Activated CD4-positive, alpha-beta T cell treated with anti-CD3 and anti-CD28 coated beads for 36 hours (primary cell): ENCODE measurements at regions not wholly inside any gene's neighbourhood (a gene's known extent, or its start where the extent isn't known, plus 50 kb on each side); places are given as distances from the start of the nearest gene placed in this dataset.
A peak's percentile ranks its signal among the peaks of the same experiment; 100 is the strongest.

ENCODE experiments used
- ATAC-seq: fragments of 200-7000 bp; cut with Tn5 transposase; one replicate; pipeline ENCODE4 v1.10.0; 2021; ENCODE audit warnings: mild to moderate bottlenecking, moderate library complexity
- CTCF ChIA-PET: fragments of 350-600 bp; sonication (Branson Sonifier 250); formaldehyde crosslinking; loops from one replicate; lab custom pipeline; 2021; ENCODE audit warnings: antibody characterized with exemption; lab: Charles Lee
- POLR2A ChIA-PET: fragments of 350-600 bp; sonication (Branson Sonifier 250); formaldehyde crosslinking; loops from one replicate; lab custom pipeline; 2021; ENCODE audit warnings: antibody characterized with exemption, inconsistent platforms; lab: Charles Lee
- DNase-seq: peaks from one replicate; pipeline ENCODE4 v3.0.0-alpha.2; 2020
- H3K27ac Mint-ChIP-seq: one replicate; pipeline ENCODE4 v1.8.0; 2021; ENCODE audit warnings: mixed read lengths
- H3K27me3 Mint-ChIP-seq: one replicate; pipeline ENCODE4 v1.8.0; 2021; ENCODE audit warnings: mixed read lengths
- H3K36me3 Mint-ChIP-seq: one replicate; pipeline ENCODE4 v1.8.0; 2021; ENCODE audit warnings: low read depth, mixed read lengths
- H3K4me1 Mint-ChIP-seq: one replicate; pipeline ENCODE4 v1.8.0; 2021; ENCODE audit warnings: mixed read lengths
- H3K4me3 Mint-ChIP-seq: one replicate; pipeline ENCODE4 v1.8.0; 2021; ENCODE audit warnings: mild to moderate bottlenecking, moderate library complexity, mixed read lengths
- H3K9me3 Mint-ChIP-seq: one replicate; pipeline ENCODE4 v1.8.0; 2021; ENCODE audit warnings: low read depth, mixed read lengths
- intact Hi-C, 2 experiments: fragments of 100-400 bp; cut with DNase I in 1 of 2; cut with micrococcal nuclease in 1 of 2; formaldehyde crosslinking; loops; one replicate each; pipeline versions ENCODE4 v1.14.2 to v1.15.1; 2022 to 2024; cut with DNase I, micrococcal nuclease

- H3K27me3 Mint-ChIP-seq: peaks cover 14% of the 10 kb centered on the region
- POLR2A ChIA-PET: no interaction called here
Observed at GRCh38 chr13:26923824-26924605, 163.4 kb upstream of the GPR12 start.

GRCh38 chr13:26921918-26922317 lies 161.3 kb upstream of the GPR12 start:
- no peak for DNase-seq
- intact Hi-C loops: loop anchor here in 1 of 2 experiments (10.0 kb wide), 1 partner anchor 437 kb away; no protein-coding TSS in a partner anchor
- ChIA-PET CTCF (no interaction called here), POLR2A (no interaction called here)
- Mint-ChIP-seq H3K27ac (no peak overlapping the region), H3K36me3 (no peaks in the 10 kb centered on the region), H3K9me3 (no peaks in the 10 kb centered on the region), H3K4me3 (no peak overlapping the region), H3K4me1 (no peaks in the 10 kb centered on the region), H3K27me3 (peaks cover 14% of the 10 kb centered on the region)
- no peak for ATAC-seq

More at GRCh38 chr13:26923824-26924605, 163.4 kb upstream of the GPR12 start:
- CTCF ChIA-PET: no interaction called here
- H3K36me3 Mint-ChIP-seq: no peaks in the 10 kb centered on the region
- H3K4me3 Mint-ChIP-seq: no peak overlapping the region
- ATAC-seq (no peak), DNase-seq (no peak)
- H3K27ac Mint-ChIP-seq: no peak overlapping the region
- intact Hi-C loops: loop anchor here in 1 of 2 experiments (10.0 kb wide), 1 partner anchor 439 kb away; no protein-coding TSS in a partner anchor
- H3K9me3 Mint-ChIP-seq: no peaks in the 10 kb centered on the region
- no peaks in the 10 kb centered on the region for H3K4me1 Mint-ChIP-seq

- no peaks in the 10 kb centered on the region for H3K36me3 Mint-ChIP-seq
- no peaks in the 10 kb centered on the region for H3K9me3 Mint-ChIP-seq
- ATAC-seq (no peak), DNase-seq (no peak)
- no peak overlapping the region for H3K27ac Mint-ChIP-seq
- H3K4me1 Mint-ChIP-seq: no peaks in the 10 kb centered on the region
- ChIA-PET CTCF (interaction anchor here (0.7 to 2.0 kb wide), 4 partner anchors 9 to 506 kb away, joined by 3 to 6 read pairs (median 3); no protein-coding TSS in a partner anchor), POLR2A (no interaction called here)
- H3K4me3 Mint-ChIP-seq: no peak overlapping the region
- peaks cover 11% of the 10 kb centered on the region for H3K27me3 Mint-ChIP-seq
- intact Hi-C loops: loop anchor here in 1 of 2 experiments (10.0 kb wide), 1 partner anchor 436 kb away; no protein-coding TSS in a partner anchor
Observed at GRCh38 chr13:26920614-26921355, 160.2 kb upstream of the GPR12 start.

- ChIA-PET POLR2A (no interaction called here), CTCF (interaction anchor here (1.4 to 2.0 kb wide), 2 partner anchors 10 to 11 kb away, joined by 3 to 6 read pairs; no protein-coding TSS in a partner anchor)
- Mint-ChIP-seq H3K27ac (no peak overlapping the region), H3K9me3 (no peaks in the 10 kb centered on the region), H3K27me3 (peaks cover 13% of the 10 kb centered on the region), H3K4me3 (no peak overlapping the region), H3K36me3 (no peaks in the 10 kb centered on the region), H3K4me1 (peaks cover 4% of the 10 kb centered on the region)
- ATAC-seq (no peak), DNase-seq (no peak)
- intact Hi-C loops: loop anchor here in 1 of 2 experiments (10.0 kb wide), 1 partner anchor 435 kb away; no protein-coding TSS in a partner anchor
Observed at GRCh38 chr13:26919732-26920131, 159.1 kb upstream of the GPR12 start.

- H3K4me3 Mint-ChIP-seq: no peak overlapping the region
- ChIA-PET POLR2A (no interaction called here), CTCF (interaction anchor here (0.5 to 2.0 kb wide), 4 partner anchors 10 to 1314 kb away, joined by 3 to 6 read pairs (median 3); no protein-coding TSS in a partner anchor)
- DNase-seq (no peak), ATAC-seq (no peak)
- no peaks in the 10 kb centered on the region for H3K9me3 Mint-ChIP-seq
- no peaks in the 10 kb centered on the region for H3K36me3 Mint-ChIP-seq
- peaks cover 14% of the 10 kb centered on the region for H3K27me3 Mint-ChIP-seq
- H3K4me1 Mint-ChIP-seq: peaks cover 7% of the 10 kb centered on the region
- no peak overlapping the region for H3K27ac Mint-ChIP-seq
- intact Hi-C loops: no loop called here
Observed at GRCh38 chr13:26919311-26919710, 158.7 kb upstream of the GPR12 start.

GRCh38 chr13:26914624-26915023 lies 154.0 kb upstream of the GPR12 start:
- H3K4me1 Mint-ChIP-seq: peaks cover 7% of the 10 kb centered on the region
- intact Hi-C loops: no loop called here
- POLR2A ChIA-PET: no interaction called here
- CTCF ChIA-PET: interaction anchor here (0.6 to 1.5 kb wide), 3 partner anchors 13 to 1314 kb away, joined by 3 to 11 read pairs (median 10); no protein-coding TSS in a partner anchor
- H3K4me3 Mint-ChIP-seq: no peak overlapping the region
- H3K27ac Mint-ChIP-seq: no peak overlapping the region
- H3K36me3 Mint-ChIP-seq: no peaks in the 10 kb centered on the region
- H3K27me3 Mint-ChIP-seq: peaks cover 7% of the 10 kb centered on the region
- H3K9me3 Mint-ChIP-seq: no peaks in the 10 kb centered on the region
- ATAC-seq: peak; percentile 23
- peak; percentile 23 for DNase-seq

GRCh38 chr13:26914148-26914547 lies 153.6 kb upstream of the GPR12 start:
- no peak for ATAC-seq
- ChIA-PET POLR2A (no interaction called here), CTCF (interaction anchor here (0.6 to 1.5 kb wide), 3 partner anchors 12 to 1315 kb away, joined by 3 to 11 read pairs (median 3); no protein-coding TSS in a partner anchor)
- H3K36me3 Mint-ChIP-seq: no peaks in the 10 kb centered on the region
- no peaks in the 10 kb centered on the region for H3K9me3 Mint-ChIP-seq
- no peak for DNase-seq
- H3K4me3 Mint-ChIP-seq: no peak overlapping the region
- peaks cover 9% of the 10 kb centered on the region for H3K27me3 Mint-ChIP-seq
- H3K4me1 Mint-ChIP-seq: peaks cover 7% of the 10 kb centered on the region
- no peak overlapping the region for H3K27ac Mint-ChIP-seq
- intact Hi-C loops: no loop called here

GRCh38 chr13:26910754-26911465 lies 150.3 kb upstream of the GPR12 start:
- Mint-ChIP-seq H3K4me1 (peaks cover 7% of the 10 kb centered on the region), H3K4me3 (no peak overlapping the region), H3K36me3 (no peaks in the 10 kb centered on the region), H3K27ac (no peak overlapping the region), H3K9me3 (no peaks in the 10 kb centered on the region), H3K27me3 (peaks cover 21% of the 10 kb centered on the region)
- POLR2A ChIA-PET: no interaction called here
- intact Hi-C loops: no loop called here
- no peak for ATAC-seq
- CTCF ChIA-PET: interaction anchor here (0.6 to 0.8 kb wide), 2 partner anchors 19 to 40 kb away, joined by 3 read pairs; no protein-coding TSS in a partner anchor
- no peak for DNase-seq

GRCh38 chr13:26909477-26909876 lies 148.9 kb upstream of the GPR12 start:
- intact Hi-C loops: no loop called here
- Mint-ChIP-seq H3K27ac (no peak overlapping the region), H3K4me3 (no peak overlapping the region), H3K9me3 (no peaks in the 10 kb centered on the region), H3K27me3 (peaks cover 14% of the 10 kb centered on the region), H3K36me3 (no peaks in the 10 kb centered on the region), H3K4me1 (peaks cover under 1% of the 10 kb centered on the region)
- ChIA-PET POLR2A (no interaction called here), CTCF (interaction anchor here (1.1 kb wide), 1 partner anchor 36 kb away, joined by 4 read pairs; no protein-coding TSS in a partner anchor)
- no peak for DNase-seq
- no peak for ATAC-seq

GRCh38 chr13:26908126-26908525 lies 147.5 kb upstream of the GPR12 start:
- no peak overlapping the region for H3K4me3 Mint-ChIP-seq
- CTCF ChIA-PET: interaction anchor here (1.0 kb wide), 1 partner anchor 21 kb away, joined by 3 read pairs; no protein-coding TSS in a partner anchor
- no peaks in the 10 kb centered on the region for H3K36me3 Mint-ChIP-seq
- H3K27ac Mint-ChIP-seq: no peak overlapping the region
- no peaks in the 10 kb centered on the region for H3K4me1 Mint-ChIP-seq
- peaks cover 14% of the 10 kb centered on the region for H3K27me3 Mint-ChIP-seq
- DNase-seq: no peak
- POLR2A ChIA-PET: no interaction called here
- no peak for ATAC-seq
- intact Hi-C loops: no loop called here
- no peaks in the 10 kb centered on the region for H3K9me3 Mint-ChIP-seq

- no peaks in the 10 kb centered on the region for H3K9me3 Mint-ChIP-seq
- CTCF ChIA-PET: no interaction called here
Observed at GRCh38 chr13:26899202-26899601, 138.6 kb upstream of the GPR12 start.

More at GRCh38 chr13:26899202-26899601, 138.6 kb upstream of the GPR12 start:
- H3K27me3 Mint-ChIP-seq: peaks cover 7% of the 10 kb centered on the region
- DNase-seq (no peak), ATAC-seq (no peak)
- no peaks in the 10 kb centered on the region for H3K4me1 Mint-ChIP-seq
- intact Hi-C loops: no loop called here
- no peaks in the 10 kb centered on the region for H3K36me3 Mint-ChIP-seq
- no peak overlapping the region for H3K27ac Mint-ChIP-seq
- POLR2A ChIA-PET: no interaction called here
- H3K4me3 Mint-ChIP-seq: no peak overlapping the region
